ENCODE measurements at regions not wholly inside any gene's neighbourhood (a gene's known extent, or its start where the extent isn't known, plus 50 kb on each side); places are given as distances from the start of the nearest gene placed in this dataset.

DNA sequence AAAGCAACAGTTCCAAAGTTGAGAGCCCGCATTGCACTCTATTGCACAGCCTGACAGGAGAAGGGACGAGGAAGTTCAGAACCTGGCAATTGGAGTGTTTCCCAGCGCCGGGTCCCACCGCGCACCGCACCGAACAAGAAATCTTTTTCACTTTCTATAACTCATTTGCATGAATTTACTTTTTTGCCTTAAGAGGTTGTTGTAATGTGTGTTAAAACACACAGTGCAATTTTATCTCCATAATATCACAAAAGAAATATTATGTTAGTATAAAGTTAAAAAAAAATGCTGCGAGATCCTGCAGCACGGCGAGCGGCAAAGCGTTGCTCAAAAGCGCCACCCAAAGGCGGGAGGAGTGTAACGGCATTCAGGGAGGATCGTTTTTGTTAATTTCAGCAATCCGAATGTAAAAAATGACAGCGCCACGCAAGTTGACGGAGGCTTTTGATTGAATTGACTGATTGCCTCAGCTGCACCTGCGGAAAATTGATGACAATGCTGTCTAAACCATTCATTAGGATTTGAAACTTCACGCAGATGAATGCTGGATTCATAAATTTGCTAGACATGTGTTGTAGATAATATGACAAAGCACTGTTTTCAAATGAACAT, 303.6 kb upstream of the ZNF507 start:
- H3K27me3 ChIP-seq (replicated peaks in 1 of 4; ENCODE audit: control insufficient read depth in 3 of 4, extremely low read depth in 1 of 4, insufficient read depth in 3 of 4, low read length in 3 of 4) = peaks cover 0 to 6% (median 1%) of the 10 kb centered on the region in 4 experiments; a peak in 2 of 7 replicates
- H2BK12ac ChIP-seq (ENCODE audit: low read depth, low read length) = no peak overlapping the region
- peak overlapping the region; percentile 20 to 62 (median 38); a peak in 7 of 8 replicates for H3K4me3 ChIP-seq (ENCODE audit: extremely low read depth in 1 of 4, insufficient read depth in 2 of 4, low read depth in 3 of 4, low read length in 4 of 4)
- no peaks in the 10 kb centered on the region for H3K9me3 ChIP-seq (ENCODE audit: insufficient read depth in 2 of 2, low read depth in 1 of 2, low read length in 1 of 2)
- H3K27ac ChIP-seq (ENCODE audit: low read depth, low read length) = no peak overlapping the region
- peak overlapping the region; percentile 28 to 59; a peak in 3 of 4 replicates for H3K4me2 ChIP-seq (ENCODE audit: insufficient read depth in 1 of 2, low read depth in 2 of 2, low read length in 2 of 2)
- no peaks in the 10 kb centered on the region for H3K79me2 ChIP-seq (ENCODE audit: control insufficient read depth in 1 of 2, insufficient read depth in 2 of 2, low read length in 2 of 2)
- no peak overlapping the region for H4K91ac ChIP-seq (replicated peaks; ENCODE audit: insufficient read length, low read length)
- H2BK120ac ChIP-seq (replicated peaks; ENCODE audit: low read depth, low read length) = no peak overlapping the region
- H4K8ac ChIP-seq (ENCODE audit: extremely low read depth, insufficient read depth, low read length) = no peak overlapping the region
- no peak overlapping the region for H2BK20ac ChIP-seq (ENCODE audit: low read length)
- peak in 1 of 2 experiments; percentile 59 for DNase-seq (ENCODE audit: low read depth in 1 of 2, low spot score in 2 of 2)
- TF ChIP-seq CREB1 (IDR thresholded peaks at IDR 0.05) (0 out of 2 replicates have a peak, but pooled peaks have one; percentile 9), KDM5A (IDR thresholded peaks at IDR 0.05; ENCODE audit: low read length) (no peak), YY1 (IDR thresholded peaks at IDR 0.05; ENCODE audit: low read depth, low read length) (no peak), NANOG (IDR thresholded peaks at IDR 0.05; ENCODE audit: insufficient read depth, low read depth, low read length, poor library complexity, severe bottlenecking) (no peak), RAD21 (IDR thresholded peaks at IDR 0.05 in 1 of 2, conservative IDR thresholded peaks at IDR 0.05 in 1 of 2; ENCODE audit: low read depth in 2 of 2, low read length in 2 of 2) (peak; percentile 76 to 80), KDM4A (IDR thresholded peaks at IDR 0.05; ENCODE audit: low read depth, low read length, severe bottlenecking) (peak; percentile 18), TEAD4 (IDR thresholded peaks at IDR 0.05; ENCODE audit: low read depth, low read length) (0 out of 2 replicates have a peak, but pooled peaks have one; percentile 1), NRF1 (IDR thresholded peaks at IDR 0.05; ENCODE audit: low read depth, low read length) (no peak)
- TF ChIP-seq, protein P1, sequence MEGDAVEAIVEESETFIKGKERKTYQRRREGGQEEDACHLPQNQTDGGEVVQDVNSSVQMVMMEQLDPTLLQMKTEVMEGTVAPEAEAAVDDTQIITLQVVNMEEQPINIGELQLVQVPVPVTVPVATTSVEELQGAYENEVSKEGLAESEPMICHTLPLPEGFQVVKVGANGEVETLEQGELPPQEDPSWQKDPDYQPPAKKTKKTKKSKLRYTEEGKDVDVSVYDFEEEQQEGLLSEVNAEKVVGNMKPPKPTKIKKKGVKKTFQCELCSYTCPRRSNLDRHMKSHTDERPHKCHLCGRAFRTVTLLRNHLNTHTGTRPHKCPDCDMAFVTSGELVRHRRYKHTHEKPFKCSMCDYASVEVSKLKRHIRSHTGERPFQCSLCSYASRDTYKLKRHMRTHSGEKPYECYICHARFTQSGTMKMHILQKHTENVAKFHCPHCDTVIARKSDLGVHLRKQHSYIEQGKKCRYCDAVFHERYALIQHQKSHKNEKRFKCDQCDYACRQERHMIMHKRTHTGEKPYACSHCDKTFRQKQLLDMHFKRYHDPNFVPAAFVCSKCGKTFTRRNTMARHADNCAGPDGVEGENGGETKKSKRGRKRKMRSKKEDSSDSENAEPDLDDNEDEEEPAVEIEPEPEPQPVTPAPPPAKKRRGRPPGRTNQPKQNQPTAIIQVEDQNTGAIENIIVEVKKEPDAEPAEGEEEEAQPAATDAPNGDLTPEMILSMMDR (IDR thresholded peaks at IDR 0.05; ENCODE audit: control extremely low read depth in 1 of 3, insufficient read depth in 1 of 3, low read depth in 1 of 3, low read length in 3 of 3) = peak; percentile 63 to 84 (median 82)
- no peaks in the 10 kb centered on the region for H3K36me3 ChIP-seq (ENCODE audit: control insufficient read depth in 2 of 4, insufficient read depth in 4 of 4, low read length in 3 of 4)
- peaks cover 0 to 1% (median under 1%) of the 10 kb centered on the region in 4 experiments; a peak in 3 of 7 replicates for H3K4me1 ChIP-seq (replicated peaks in 1 of 4; ENCODE audit: control insufficient read depth in 3 of 4, insufficient read depth in 4 of 4, low read length in 3 of 4)
- CTCF ChIA-PET (ENCODE audit: partially characterized antibody) = interaction anchor here (0.7 to 1.7 kb wide), 10 partner anchors 11 to 227 kb away, joined by 3 to 7 read pairs (median 3); no protein-coding TSS in a partner anchor
- no peak overlapping the region for H4K5ac ChIP-seq (ENCODE audit: insufficient read length, low read depth, low read length)
- H2AK5ac ChIP-seq (ENCODE audit: low read depth, low read length) = no peak overlapping the region
- no peaks in the 10 kb centered on the region for H4K20me1 ChIP-seq (replicated peaks in 1 of 2; ENCODE audit: control insufficient read depth in 1 of 2, insufficient read depth in 2 of 2, low read length in 2 of 2)
- H3K18ac ChIP-seq (ENCODE audit: extremely low read depth, low read length) = 0 out of 2 replicates have a peak overlapping the region, but pooled peaks have one; percentile 38
- FAIRE-seq = peak; percentile 88
- H3K79me1 ChIP-seq (ENCODE audit: low read depth, low read length) = no peaks in the 10 kb centered on the region
- H3K23me2 ChIP-seq (ENCODE audit: low read depth, low read length) = no peaks in the 10 kb centered on the region
- no peak overlapping the region for H3K9ac ChIP-seq (replicated peaks in 1 of 4; ENCODE audit: extremely low read depth in 1 of 4, low read depth in 3 of 4, low read length in 3 of 4)
- no peak overlapping the region for H3K4ac ChIP-seq (replicated peaks; ENCODE audit: insufficient read length, low read depth, low read length)
- POLR2A ChIA-PET (ENCODE audit: partially characterized antibody) = no interaction called here
- H2BK5ac ChIP-seq (ENCODE audit: low read depth, low read length) = no peak overlapping the region
- peak overlapping the region; percentile 98 for H2AFZ ChIP-seq (ENCODE audit: low read length)
- no peak overlapping the region for H2BK15ac ChIP-seq (ENCODE audit: low read length)
- no peak overlapping the region for H3K23ac ChIP-seq (ENCODE audit: insufficient read length)
- no peak overlapping the region for H3K56ac ChIP-seq (replicated peaks; ENCODE audit: insufficient read length, low read depth, low read length)
- H3K14ac ChIP-seq (ENCODE audit: insufficient read length) = no peak overlapping the region
- WGBS, 2 experiments (ENCODE audit: extremely low coverage in 1 of 2, insufficient coverage in 1 of 2, insufficient read length in 1 of 2, insufficient replicate concordance in 2 of 2, low coverage in 1 of 2, low lambda C conversion rate in 2 of 2, missing lambda C conversion rate in 1 of 2) = 9% methylated on average over 23 of the region's 23 CpGs; no CpG with 5 or more reads in 1 of the 2 experiments
